Vagina (tissue), 2 donors: ENCODE measurements at regions not wholly inside any gene's neighbourhood (a gene's known extent, or its start where the extent isn't known, plus 50 kb on each side); places are given as distances from the start of the nearest gene placed in this dataset.

Experiments used
- DNase-seq, 2 donors: peaks; one replicate each; pipeline ENCODE4 v3.0.0-alpha.2; 2017; ENCODE audit errors: extremely low spot score in 2 of 2
- H3K27ac ChIP-seq: fragments of 200-600 bp; sonication (generic); one replicate; pipeline ENCODE4 v1.5.1; 2019
- H3K27me3 ChIP-seq: fragments of 200-600 bp; sonication (generic); one replicate; pipeline ENCODE4 v1.5.1; 2019
- H3K36me3 ChIP-seq, 2 donors: fragments of 200-600 bp; sonication (generic); one replicate each; pipeline ENCODE4 v1.5.1; 2017 to 2019
- H3K4me1 ChIP-seq: fragments of 200-600 bp; sonication (generic); one replicate; pipeline ENCODE4 v1.5.1; 2019
- H3K4me3 ChIP-seq, 2 donors: fragments of 200-600 bp; sonication (generic); 1 replicate in 1 of 2; 2 replicates in 1 of 2; pipeline ENCODE4 v1.5.1; 2016 to 2019
- H3K9me3 ChIP-seq: fragments of 200-600 bp; sonication (generic); one replicate; pipeline ENCODE4 v1.5.1; 2019
- CTCF ChIP-seq, 3 experiments: fragments of 450-650 bp in 2 of 3; fragments of 200-600 bp in 1 of 3; sonication (generic) in 1 of 3; IDR thresholded peaks; one replicate each; pipeline ENCODE4 v1.5.1; 2017 to 2019; ENCODE audit warnings: antibody characterized with exemption in 3 of 3, mild to moderate bottlenecking in 2 of 3, moderate library complexity in 2 of 3
- POLR2A ChIP-seq, 2 donors: fragments of 450-650 bp; IDR thresholded peaks; one replicate each; pipeline ENCODE4 v1.6.1; 2017; ENCODE audit warnings: antibody characterized with exemption in 2 of 2, mild to moderate bottlenecking in 2 of 2, moderate library complexity in 2 of 2
- POLR2AphosphoS5 ChIP-seq, 2 donors: sonication (generic); formaldehyde crosslinking; IDR thresholded peaks; one replicate each; pipeline ENCODE4 v1.9.0; 2017; ENCODE audit warnings: antibody characterized with exemption in 2 of 2, mild to moderate bottlenecking in 2 of 2, low read depth in 1 of 2; ENCODE audit not compliant: insufficient read depth in 1 of 2
- intact Hi-C: fragments of 100-400 bp; cut with DNase I; formaldehyde crosslinking; loops from one replicate; pipeline ENCODE4 v1.15.1; 2023

GRCh38 chr13:80755910-80756309, 415.0 kb upstream of the SPRY2 start:
- Histone ChIP-seq H3K4me1 (no peaks in the 10 kb centered on the region), H3K4me3 (no peak overlapping the region)

DNA sequence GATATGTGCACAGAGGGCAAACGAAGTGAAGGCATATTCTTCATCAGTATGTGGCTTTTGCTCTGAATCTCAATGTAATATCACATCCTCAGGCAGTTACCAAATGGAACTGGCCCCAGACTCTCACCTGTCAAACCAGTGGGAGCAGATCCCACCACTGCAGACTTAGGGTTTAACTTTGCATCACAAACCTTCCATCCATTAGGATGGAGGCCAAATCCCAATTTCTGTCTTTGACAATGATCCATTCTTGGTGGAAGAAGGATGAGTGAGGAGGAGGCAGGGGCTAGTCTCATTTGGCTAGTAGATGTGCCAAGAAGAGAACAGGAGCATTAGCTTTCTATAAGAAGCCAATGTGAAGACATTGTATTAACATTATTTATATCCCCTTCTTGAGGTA, 413.5 kb upstream of the SPRY2 start:
- Histone ChIP-seq H3K36me3 (no peaks in the 10 kb centered on the region), H3K27me3 (no peaks in the 10 kb centered on the region), H3K4me1 (no peaks in the 10 kb centered on the region), H3K27ac (no peak overlapping the region), H3K9me3 (no peaks in the 10 kb centered on the region), H3K4me3 (no peak overlapping the region)
- no peak for DNase-seq
- TF ChIP-seq CTCF (IDR thresholded peaks at IDR 0.05), result no peak
- no peak for TF ChIP-seq POLR2A (IDR thresholded peaks at IDR 0.05)
- TF ChIP-seq POLR2AphosphoS5 (IDR thresholded peaks at IDR 0.05; ENCODE audit: insufficient read depth in 1 of 2, low read depth in 1 of 2), result no peak
- intact Hi-C loops, result no loop called here

More at GRCh38 chr13:80755910-80756309, 415.0 kb upstream of the SPRY2 start:
- TF ChIP-seq CTCF (IDR thresholded peaks at IDR 0.05), result no peak
- Histone ChIP-seq H3K36me3 (no peaks in the 10 kb centered on the region), H3K9me3 (no peaks in the 10 kb centered on the region), H3K27ac (no peak overlapping the region), H3K27me3 (no peaks in the 10 kb centered on the region)
- intact Hi-C loops, result no loop called here
- no peak for DNase-seq

DNA sequence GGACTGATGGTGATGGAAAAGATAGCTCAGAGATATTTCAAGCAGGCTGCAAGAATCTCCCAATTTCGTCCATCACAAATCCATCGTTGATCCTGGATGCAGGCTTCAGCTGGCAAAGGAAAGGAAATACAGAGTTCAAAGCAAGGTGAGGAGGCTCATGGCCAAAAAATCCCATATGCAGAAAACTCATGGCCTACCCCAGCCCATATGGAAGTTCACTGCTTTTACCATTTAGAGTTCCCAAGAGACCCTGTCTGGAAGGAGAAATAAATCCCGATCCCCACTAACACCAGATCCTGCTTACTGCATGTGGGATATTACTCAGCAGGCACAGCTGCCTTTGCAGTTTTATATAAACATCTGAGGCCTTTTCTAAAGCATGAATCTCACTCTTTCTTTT, 412.9 kb upstream of the SPRY2 start:
- TF ChIP-seq POLR2AphosphoS5 (IDR thresholded peaks at IDR 0.05; ENCODE audit: insufficient read depth in 1 of 2, low read depth in 1 of 2), result no peak
- no peak for TF ChIP-seq CTCF (IDR thresholded peaks at IDR 0.05)
- no peak for TF ChIP-seq POLR2A (IDR thresholded peaks at IDR 0.05)
- Histone ChIP-seq H3K27me3 (no peaks in the 10 kb centered on the region), H3K4me3 (no peak overlapping the region), H3K4me1 (no peaks in the 10 kb centered on the region), H3K9me3 (no peaks in the 10 kb centered on the region), H3K27ac (no peak overlapping the region), H3K36me3 (no peaks in the 10 kb centered on the region)
- DNase-seq, result no peak
- intact Hi-C loops, result no loop called here

DNA sequence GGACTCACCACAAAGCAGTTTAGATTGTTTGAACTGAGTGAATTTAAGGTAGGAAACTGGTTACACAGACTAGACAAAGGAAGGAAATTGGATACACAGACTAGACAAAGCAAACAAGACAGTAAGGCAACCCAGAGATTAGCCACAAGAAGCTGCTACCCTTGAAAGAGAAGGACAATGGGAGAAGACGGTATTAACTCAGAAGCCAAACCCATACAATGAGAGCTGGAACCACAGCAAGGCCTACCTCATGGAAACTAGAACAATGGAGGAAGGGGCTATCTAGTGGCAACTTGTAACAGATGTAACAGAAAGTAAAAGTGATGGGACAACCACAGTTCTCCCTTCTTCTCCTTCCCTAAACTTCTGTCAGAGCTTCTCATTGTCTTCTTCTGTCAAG, 410.9 kb upstream of the SPRY2 start:
- Histone ChIP-seq H3K27me3 (no peaks in the 10 kb centered on the region), H3K36me3 (no peaks in the 10 kb centered on the region), H3K27ac (no peak overlapping the region), H3K4me3 (no peak overlapping the region), H3K4me1 (no peaks in the 10 kb centered on the region), H3K9me3 (no peaks in the 10 kb centered on the region)
- TF ChIP-seq POLR2AphosphoS5 (IDR thresholded peaks at IDR 0.05; ENCODE audit: insufficient read depth in 1 of 2, low read depth in 1 of 2) (no peak), POLR2A (IDR thresholded peaks at IDR 0.05) (no peak), CTCF (IDR thresholded peaks at IDR 0.05) (no peak)
- DNase-seq, result no peak
- intact Hi-C loops, result no loop called here

DNA sequence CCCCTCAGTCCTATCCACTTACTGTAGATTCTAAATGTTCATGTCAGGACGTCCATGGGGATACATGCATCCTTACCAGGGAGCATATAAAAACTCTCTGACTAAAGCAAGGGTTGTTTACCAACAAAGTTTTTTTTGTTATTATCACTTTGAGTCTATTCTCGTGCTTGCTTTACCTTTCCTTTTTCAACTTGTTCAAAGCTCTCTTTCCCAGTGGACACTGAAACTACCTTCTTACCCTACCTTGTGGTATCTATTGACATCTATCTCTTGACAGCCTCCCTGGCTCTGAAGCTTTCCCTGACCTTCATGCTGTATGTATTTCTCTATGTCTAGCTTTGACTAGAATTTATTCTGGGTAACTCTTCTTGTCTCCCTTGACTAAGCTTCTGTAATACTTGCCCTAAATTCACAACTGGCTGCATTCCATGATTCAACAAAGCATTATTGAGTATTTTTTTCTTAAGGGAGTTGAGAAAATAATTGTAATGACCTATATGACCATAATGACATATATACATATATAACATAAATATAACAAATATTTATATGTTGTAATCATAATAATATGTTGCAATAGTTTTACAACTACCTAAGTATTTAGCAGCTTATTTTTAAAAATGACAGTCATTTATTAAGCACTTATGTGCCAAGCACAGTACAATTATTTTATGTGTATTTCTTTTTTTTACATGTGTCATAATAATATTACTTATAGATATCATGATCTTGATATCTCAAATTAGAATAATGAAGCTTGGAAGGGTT, 403.4 kb upstream of the SPRY2 start:
- Histone ChIP-seq H3K27me3 (no peaks in the 10 kb centered on the region), H3K4me1 (no peaks in the 10 kb centered on the region), H3K27ac (no peak overlapping the region), H3K4me3 (no peak overlapping the region), H3K9me3 (no peaks in the 10 kb centered on the region), H3K36me3 (no peaks in the 10 kb centered on the region)
- TF ChIP-seq CTCF (IDR thresholded peaks at IDR 0.05) (no peak), POLR2A (IDR thresholded peaks at IDR 0.05) (no peak), POLR2AphosphoS5 (IDR thresholded peaks at IDR 0.05; ENCODE audit: insufficient read depth in 1 of 2, low read depth in 1 of 2) (no peak)
- no peak for DNase-seq
- intact Hi-C loops, result no loop called here
